ENCODE measurements at regions not wholly inside any gene's neighbourhood (a gene's known extent, or its start where the extent isn't known, plus 50 kb on each side); places are given as distances from the start of the nearest gene placed in this dataset.

DNA sequence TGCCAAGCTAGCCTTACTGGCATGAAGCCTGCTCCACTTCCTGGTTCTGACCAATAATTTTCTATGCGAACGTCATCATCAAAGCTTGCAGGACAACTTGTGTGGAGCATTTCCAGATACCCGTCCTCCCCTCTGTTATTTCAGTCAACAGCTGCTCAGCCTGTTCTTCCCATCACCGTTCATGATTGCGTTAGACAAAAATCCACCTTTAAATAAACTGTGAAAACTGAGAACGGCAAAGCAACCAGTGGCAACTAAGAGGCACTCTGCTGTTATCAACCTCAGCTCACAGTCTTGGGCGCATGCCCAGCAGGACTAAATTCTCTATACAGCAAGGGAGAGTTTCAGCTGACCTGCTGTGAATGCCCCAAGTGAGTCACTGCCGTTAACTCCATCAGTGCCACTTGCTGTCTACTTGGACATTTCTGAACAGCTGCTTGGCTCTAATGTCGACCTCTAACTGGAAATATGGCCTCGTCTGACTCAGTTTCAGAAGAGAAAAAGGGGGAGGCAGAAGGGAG lies 207.4 kb upstream of the RUNX1 start:
- CTCF ChIA-PET = no interaction called here
- in situ Hi-C loops (cut with HindIII; ENCODE audit: low pct_unique_long_range_greater_than_20kb, low sequenced_read_pairs) (no loop called here), intact Hi-C loops (cut with micrococcal nuclease; ENCODE audit: unreplicated experiment) (loop anchor here (10.0 kb wide), 1 partner anchor 212 kb away; the partner anchor contains the start of gene RUNX1)
- H3K9me3 ChIP-seq (ENCODE audit: control insufficient read depth, insufficient read depth, low read depth, low read length) = no peaks in the 10 kb centered on the region
- no peaks in the 10 kb centered on the region for H3K36me3 ChIP-seq (ENCODE audit: control insufficient read depth, insufficient read depth, low read length)
- no peaks in the 10 kb centered on the region for H3K27me3 ChIP-seq (ENCODE audit: control insufficient read depth, insufficient read depth, low read length)
- peak; percentile 91 for DNase-seq (ENCODE audit: low read depth, low spot score)
- no TSS peak for BruUV-seq (replicated peaks)
- peak; percentile 98 for ATAC-seq
- TF ChIP-seq, protein P1, sequence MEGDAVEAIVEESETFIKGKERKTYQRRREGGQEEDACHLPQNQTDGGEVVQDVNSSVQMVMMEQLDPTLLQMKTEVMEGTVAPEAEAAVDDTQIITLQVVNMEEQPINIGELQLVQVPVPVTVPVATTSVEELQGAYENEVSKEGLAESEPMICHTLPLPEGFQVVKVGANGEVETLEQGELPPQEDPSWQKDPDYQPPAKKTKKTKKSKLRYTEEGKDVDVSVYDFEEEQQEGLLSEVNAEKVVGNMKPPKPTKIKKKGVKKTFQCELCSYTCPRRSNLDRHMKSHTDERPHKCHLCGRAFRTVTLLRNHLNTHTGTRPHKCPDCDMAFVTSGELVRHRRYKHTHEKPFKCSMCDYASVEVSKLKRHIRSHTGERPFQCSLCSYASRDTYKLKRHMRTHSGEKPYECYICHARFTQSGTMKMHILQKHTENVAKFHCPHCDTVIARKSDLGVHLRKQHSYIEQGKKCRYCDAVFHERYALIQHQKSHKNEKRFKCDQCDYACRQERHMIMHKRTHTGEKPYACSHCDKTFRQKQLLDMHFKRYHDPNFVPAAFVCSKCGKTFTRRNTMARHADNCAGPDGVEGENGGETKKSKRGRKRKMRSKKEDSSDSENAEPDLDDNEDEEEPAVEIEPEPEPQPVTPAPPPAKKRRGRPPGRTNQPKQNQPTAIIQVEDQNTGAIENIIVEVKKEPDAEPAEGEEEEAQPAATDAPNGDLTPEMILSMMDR (IDR thresholded peaks at IDR 0.05) = no peak
- TF ChIP-seq SIN3A (IDR thresholded peaks at IDR 0.05; ENCODE audit: borderline replicate concordance, insufficient read depth, low read depth, low read length) (no peak), POLR2AphosphoS5 (IDR thresholded peaks at IDR 0.05; ENCODE audit: low read depth, low read length) (peak; percentile 47; the same call in 1 of the 2 replicates), TCF7L2 (IDR thresholded peaks at IDR 0.05; ENCODE audit: low read depth, low read length) (peak; percentile 78)
- TF ChIP-seq, protein P2, sequence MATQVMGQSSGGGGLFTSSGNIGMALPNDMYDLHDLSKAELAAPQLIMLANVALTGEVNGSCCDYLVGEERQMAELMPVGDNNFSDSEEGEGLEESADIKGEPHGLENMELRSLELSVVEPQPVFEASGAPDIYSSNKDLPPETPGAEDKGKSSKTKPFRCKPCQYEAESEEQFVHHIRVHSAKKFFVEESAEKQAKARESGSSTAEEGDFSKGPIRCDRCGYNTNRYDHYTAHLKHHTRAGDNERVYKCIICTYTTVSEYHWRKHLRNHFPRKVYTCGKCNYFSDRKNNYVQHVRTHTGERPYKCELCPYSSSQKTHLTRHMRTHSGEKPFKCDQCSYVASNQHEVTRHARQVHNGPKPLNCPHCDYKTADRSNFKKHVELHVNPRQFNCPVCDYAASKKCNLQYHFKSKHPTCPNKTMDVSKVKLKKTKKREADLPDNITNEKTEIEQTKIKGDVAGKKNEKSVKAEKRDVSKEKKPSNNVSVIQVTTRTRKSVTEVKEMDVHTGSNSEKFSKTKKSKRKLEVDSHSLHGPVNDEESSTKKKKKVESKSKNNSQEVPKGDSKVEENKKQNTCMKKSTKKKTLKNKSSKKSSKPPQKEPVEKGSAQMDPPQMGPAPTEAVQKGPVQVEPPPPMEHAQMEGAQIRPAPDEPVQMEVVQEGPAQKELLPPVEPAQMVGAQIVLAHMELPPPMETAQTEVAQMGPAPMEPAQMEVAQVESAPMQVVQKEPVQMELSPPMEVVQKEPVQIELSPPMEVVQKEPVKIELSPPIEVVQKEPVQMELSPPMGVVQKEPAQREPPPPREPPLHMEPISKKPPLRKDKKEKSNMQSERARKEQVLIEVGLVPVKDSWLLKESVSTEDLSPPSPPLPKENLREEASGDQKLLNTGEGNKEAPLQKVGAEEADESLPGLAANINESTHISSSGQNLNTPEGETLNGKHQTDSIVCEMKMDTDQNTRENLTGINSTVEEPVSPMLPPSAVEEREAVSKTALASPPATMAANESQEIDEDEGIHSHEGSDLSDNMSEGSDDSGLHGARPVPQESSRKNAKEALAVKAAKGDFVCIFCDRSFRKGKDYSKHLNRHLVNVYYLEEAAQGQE (IDR thresholded peaks at IDR 0.05; ENCODE audit: insufficient read depth in 1 of 2, low read depth in 2 of 2, low read length in 1 of 2) = no peak
- peaks cover 15% of the 10 kb centered on the region; the same call in 1 of the 2 replicates for H3K4me1 ChIP-seq (ENCODE audit: control insufficient read depth, insufficient read depth, low read length)
- POLR2A ChIA-PET = interaction anchor here (0.6 kb wide), 1 partner anchor 653 kb away, joined by 4 read pairs; no protein-coding TSS in a partner anchor
- peak overlapping the region; percentile 88 for H3K27ac ChIP-seq (ENCODE audit: low read length)
- H3K4me3 ChIP-seq (ENCODE audit: low read depth in 2 of 2, low read length in 2 of 2) = peak overlapping the region; percentile 28 to 53

DNA sequence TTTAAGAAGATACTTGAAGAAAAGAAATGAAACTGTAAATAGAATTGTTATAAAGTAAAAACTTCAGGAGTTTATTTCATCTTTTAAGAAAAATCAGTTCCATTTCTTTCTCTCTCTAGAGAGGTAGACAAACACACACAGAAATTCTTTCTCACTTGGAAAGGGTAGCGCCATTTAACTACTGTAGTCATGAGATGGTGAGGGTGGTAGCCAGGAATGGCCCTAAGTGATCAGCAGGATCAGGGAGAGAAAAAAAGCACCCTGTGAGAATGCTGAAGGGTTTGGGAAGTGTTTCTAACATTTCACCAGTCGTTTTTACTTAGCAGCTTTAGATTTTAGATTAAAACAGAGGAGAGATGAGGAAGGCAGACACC lies 205.7 kb upstream of the RUNX1 start:
- intact Hi-C loops (cut with micrococcal nuclease; ENCODE audit: unreplicated experiment) = loop anchor here (10.0 kb wide), 1 partner anchor 210 kb away; the partner anchor contains the start of gene RUNX1
- no peaks in the 10 kb centered on the region for H3K27me3 ChIP-seq (ENCODE audit: control insufficient read depth, insufficient read depth, low read length)
- no peak for DNase-seq (ENCODE audit: low read depth, low spot score)
- H3K36me3 ChIP-seq (ENCODE audit: control insufficient read depth, insufficient read depth, low read length) = no peaks in the 10 kb centered on the region
- TF ChIP-seq POLR2AphosphoS5 (IDR thresholded peaks at IDR 0.05; ENCODE audit: low read depth, low read length) = no peak
- no peak for TF ChIP-seq TCF7L2 (IDR thresholded peaks at IDR 0.05; ENCODE audit: low read depth, low read length)
- CTCF ChIA-PET = no interaction called here
- H3K4me3 ChIP-seq (ENCODE audit: low read depth in 2 of 2, low read length in 2 of 2) = no peak overlapping the region
- in situ Hi-C loops (cut with HindIII; ENCODE audit: low pct_unique_long_range_greater_than_20kb, low sequenced_read_pairs) = no loop called here
- peaks cover 15% of the 10 kb centered on the region; the same call in 1 of the 2 replicates for H3K4me1 ChIP-seq (ENCODE audit: control insufficient read depth, insufficient read depth, low read length)
- POLR2A ChIA-PET = no interaction called here
- no peaks in the 10 kb centered on the region for H3K9me3 ChIP-seq (ENCODE audit: control insufficient read depth, insufficient read depth, low read depth, low read length)
- BruUV-seq (replicated peaks) = no TSS peak
- ATAC-seq = no peak
- peak overlapping the region; percentile 88; the same call in 1 of the 2 replicates for H3K27ac ChIP-seq (ENCODE audit: low read length)
